ENCODE measurements at regions not wholly inside any gene's neighbourhood (a gene's known extent, or its start where the extent isn't known, plus 50 kb on each side); places are given as distances from the start of the nearest gene placed in this dataset.

- no peaks in the 10 kb centered on the region for H3K27me3 Mint-ChIP-seq (ENCODE audit: insufficient read depth, unreplicated experiment)
- no peaks in the 10 kb centered on the region for H3K36me3 Mint-ChIP-seq (ENCODE audit: insufficient read depth, unreplicated experiment)
- Histone ChIP-seq H3K4me1 (no peaks in the 10 kb centered on the region), H3K9me3 (no peaks in the 10 kb centered on the region), H3K27me3 (replicated peaks; ENCODE audit: control insufficient read depth, insufficient read depth, low read length) (no peaks in the 10 kb centered on the region), H3K36me3 (ENCODE audit: control insufficient read depth, insufficient read depth, low read length) (no peaks in the 10 kb centered on the region), H3K4me3 (ENCODE audit: low read depth, low read length) (no peak overlapping the region)
- POLR2A ChIA-PET, result no interaction called here
- no peak overlapping the region for H3K4me3 Mint-ChIP-seq (ENCODE audit: unreplicated experiment)
- CTCF ChIA-PET, result no interaction called here
- no peak for DNase-seq
- intact Hi-C loops (cut with micrococcal nuclease; ENCODE audit: unreplicated experiment), result no loop called here
- no peak for TF ChIP-seq CTCF (IDR thresholded peaks at IDR 0.05; ENCODE audit: insufficient read depth in 1 of 2, low read depth in 1 of 2, low read length in 1 of 2, severe bottlenecking in 1 of 2, unreplicated experiment in 1 of 2)
- BruUV-seq (replicated peaks), result no TSS peak
- no peaks in the 10 kb centered on the region for H3K4me1 Mint-ChIP-seq (ENCODE audit: low read depth, unreplicated experiment)
- H3K9me3 Mint-ChIP-seq (ENCODE audit: unreplicated experiment), result no peaks in the 10 kb centered on the region
- no peak overlapping the region for H3K27ac Mint-ChIP-seq (ENCODE audit: unreplicated experiment)
These were observed 182.0 kb upstream of the AADAT start for GRCh38 chr4:170271723-170272122.

GRCh38 chr4:170270628-170271027, 180.9 kb upstream of the AADAT start:
- Mint-ChIP-seq H3K4me3 (ENCODE audit: unreplicated experiment) (no peak overlapping the region), H3K4me1 (ENCODE audit: low read depth, unreplicated experiment) (no peaks in the 10 kb centered on the region), H3K36me3 (ENCODE audit: insufficient read depth, unreplicated experiment) (no peaks in the 10 kb centered on the region), H3K27ac (ENCODE audit: unreplicated experiment) (no peak overlapping the region), H3K27me3 (ENCODE audit: insufficient read depth, unreplicated experiment) (peaks cover 4% of the 10 kb centered on the region), H3K9me3 (ENCODE audit: unreplicated experiment) (no peaks in the 10 kb centered on the region)
- no peaks in the 10 kb centered on the region for H3K27me3 ChIP-seq (replicated peaks; ENCODE audit: control insufficient read depth, insufficient read depth, low read length)
- no peaks in the 10 kb centered on the region for H3K9me3 ChIP-seq
- no peak for TF ChIP-seq CTCF (IDR thresholded peaks at IDR 0.05; ENCODE audit: insufficient read depth in 1 of 2, low read depth in 1 of 2, low read length in 1 of 2, severe bottlenecking in 1 of 2, unreplicated experiment in 1 of 2)
- ChIA-PET CTCF (no interaction called here), POLR2A (no interaction called here)
- no peaks in the 10 kb centered on the region for H3K4me1 ChIP-seq
- intact Hi-C loops (cut with micrococcal nuclease; ENCODE audit: unreplicated experiment), result no loop called here
- no peak overlapping the region for H3K4me3 ChIP-seq (ENCODE audit: low read depth, low read length)
- no TSS peak for BruUV-seq (replicated peaks)
- no peaks in the 10 kb centered on the region for H3K36me3 ChIP-seq (ENCODE audit: control insufficient read depth, insufficient read depth, low read length)
- DNase-seq, result no peak

- no peaks in the 10 kb centered on the region for H3K4me1 Mint-ChIP-seq (ENCODE audit: low read depth, unreplicated experiment)
- CTCF ChIA-PET, result no interaction called here
- peaks cover 4% of the 10 kb centered on the region for H3K27me3 Mint-ChIP-seq (ENCODE audit: insufficient read depth, unreplicated experiment)
- H3K4me3 Mint-ChIP-seq (ENCODE audit: unreplicated experiment), result no peak overlapping the region
- POLR2A ChIA-PET, result no interaction called here
- Histone ChIP-seq H3K36me3 (ENCODE audit: control insufficient read depth, insufficient read depth, low read length) (no peaks in the 10 kb centered on the region), H3K27me3 (replicated peaks; ENCODE audit: control insufficient read depth, insufficient read depth, low read length) (no peaks in the 10 kb centered on the region), H3K4me3 (ENCODE audit: low read depth, low read length) (no peak overlapping the region), H3K9me3 (no peaks in the 10 kb centered on the region), H3K4me1 (no peaks in the 10 kb centered on the region)
- TF ChIP-seq CTCF (IDR thresholded peaks at IDR 0.05; ENCODE audit: insufficient read depth in 1 of 2, low read depth in 1 of 2, low read length in 1 of 2, severe bottlenecking in 1 of 2, unreplicated experiment in 1 of 2), result no peak
- BruUV-seq (replicated peaks), result no TSS peak
- H3K9me3 Mint-ChIP-seq (ENCODE audit: unreplicated experiment), result no peaks in the 10 kb centered on the region
- intact Hi-C loops (cut with micrococcal nuclease; ENCODE audit: unreplicated experiment), result no loop called here
- no peak overlapping the region for H3K27ac Mint-ChIP-seq (ENCODE audit: unreplicated experiment)
- DNase-seq, result no peak
- no peaks in the 10 kb centered on the region for H3K36me3 Mint-ChIP-seq (ENCODE audit: insufficient read depth, unreplicated experiment)
These were observed 180.2 kb upstream of the AADAT start for GRCh38 chr4:170269950-170270349.
